GM10266 (cell line): ENCODE measurements at regions not wholly inside any gene's neighbourhood (a gene's known extent, or its start where the extent isn't known, plus 50 kb on each side); places are given as distances from the start of the nearest gene placed in this dataset.

Experiments
- DNase-seq: peaks from one replicate; pipeline ENCODE4 v3.0.0; 2012; ENCODE audit errors: extremely low spot score
- TF ChIP-seq, protein P1 (sequence below): IDR thresholded peaks from 2 replicates; pipeline ENCODE4 v1.5.1; 2012; ENCODE audit warnings: mild to moderate bottlenecking, low read depth; ENCODE audit not compliant: control insufficient read depth, insufficient read depth; ENCODE audit errors: missing control alignments

DNA sequence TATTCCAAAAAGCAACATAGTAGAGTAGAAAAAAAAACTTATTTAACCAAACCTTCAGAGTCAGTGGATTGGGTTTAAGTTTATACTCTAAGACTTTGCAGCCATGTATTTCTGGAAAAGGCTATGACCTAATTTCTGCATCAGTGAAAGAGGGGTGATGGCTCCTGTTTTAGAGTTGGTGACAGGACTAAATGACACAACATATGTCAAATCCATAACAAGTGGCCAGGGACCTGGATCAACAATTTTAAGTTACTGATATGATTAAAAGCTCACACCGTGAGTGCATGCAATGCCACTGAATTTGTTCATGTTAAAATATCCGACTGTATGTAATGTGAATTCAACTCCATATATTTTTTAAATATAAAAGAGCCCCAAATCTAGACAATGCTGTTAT, 390.6 kb downstream of the TNS3 start:
- TF ChIP-seq, protein P1, sequence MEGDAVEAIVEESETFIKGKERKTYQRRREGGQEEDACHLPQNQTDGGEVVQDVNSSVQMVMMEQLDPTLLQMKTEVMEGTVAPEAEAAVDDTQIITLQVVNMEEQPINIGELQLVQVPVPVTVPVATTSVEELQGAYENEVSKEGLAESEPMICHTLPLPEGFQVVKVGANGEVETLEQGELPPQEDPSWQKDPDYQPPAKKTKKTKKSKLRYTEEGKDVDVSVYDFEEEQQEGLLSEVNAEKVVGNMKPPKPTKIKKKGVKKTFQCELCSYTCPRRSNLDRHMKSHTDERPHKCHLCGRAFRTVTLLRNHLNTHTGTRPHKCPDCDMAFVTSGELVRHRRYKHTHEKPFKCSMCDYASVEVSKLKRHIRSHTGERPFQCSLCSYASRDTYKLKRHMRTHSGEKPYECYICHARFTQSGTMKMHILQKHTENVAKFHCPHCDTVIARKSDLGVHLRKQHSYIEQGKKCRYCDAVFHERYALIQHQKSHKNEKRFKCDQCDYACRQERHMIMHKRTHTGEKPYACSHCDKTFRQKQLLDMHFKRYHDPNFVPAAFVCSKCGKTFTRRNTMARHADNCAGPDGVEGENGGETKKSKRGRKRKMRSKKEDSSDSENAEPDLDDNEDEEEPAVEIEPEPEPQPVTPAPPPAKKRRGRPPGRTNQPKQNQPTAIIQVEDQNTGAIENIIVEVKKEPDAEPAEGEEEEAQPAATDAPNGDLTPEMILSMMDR: no peak
- no peak for DNase-seq

DNA sequence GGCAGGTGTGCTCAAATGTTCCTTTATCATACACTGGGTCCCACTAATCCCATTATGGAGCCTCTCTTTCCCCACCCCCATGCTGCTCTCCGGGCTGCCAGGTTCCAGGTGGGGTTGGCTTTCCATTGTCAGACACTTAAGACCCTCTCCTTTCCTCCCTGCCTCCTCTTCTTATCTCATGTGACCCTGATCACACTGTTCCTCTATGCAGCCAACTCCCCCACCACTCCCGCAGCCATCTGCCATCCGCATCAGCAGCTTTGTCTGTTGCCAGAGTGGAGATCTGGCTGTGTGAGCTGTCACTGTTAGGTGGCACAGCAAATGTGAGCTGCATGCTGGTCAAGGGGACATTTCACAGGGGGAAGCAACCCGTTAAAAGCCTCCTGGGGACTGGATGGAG, 391.4 kb downstream of the TNS3 start:
- TF ChIP-seq, protein P1: no peak
- DNase-seq: no peak

DNA sequence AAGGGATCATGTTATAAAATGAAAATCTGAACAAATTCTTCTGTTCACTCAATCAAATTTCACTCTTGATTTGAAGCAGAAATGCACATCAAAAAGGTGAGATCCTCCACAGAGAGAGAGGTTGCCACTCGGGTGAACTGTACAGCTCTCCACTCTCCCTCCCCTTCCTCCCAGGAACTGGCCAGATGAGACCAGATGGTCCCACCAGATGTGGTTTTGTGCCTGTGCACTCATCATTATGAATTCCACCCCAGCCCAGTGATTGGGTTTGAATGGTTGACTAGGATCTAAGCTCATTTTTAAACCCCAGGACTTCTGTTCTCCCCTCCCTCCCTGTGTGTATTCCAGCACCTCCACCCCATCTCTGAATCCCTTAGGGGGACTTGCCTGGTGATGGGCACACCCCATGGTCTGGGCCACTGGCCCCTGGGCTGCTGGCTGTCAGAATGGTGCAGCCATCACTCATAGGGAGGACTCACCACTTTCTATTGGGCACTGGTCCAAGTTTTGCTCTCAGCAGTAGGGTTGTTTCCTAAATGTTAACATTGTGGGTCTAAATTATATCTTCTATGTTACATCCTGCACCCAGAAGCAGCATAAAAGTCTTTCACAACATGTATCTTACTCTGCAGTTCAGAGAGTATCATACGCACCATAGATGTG, 393.1 kb downstream of the TNS3 start:
- DNase-seq: no peak
- TF ChIP-seq, protein P1: no peak

DNA sequence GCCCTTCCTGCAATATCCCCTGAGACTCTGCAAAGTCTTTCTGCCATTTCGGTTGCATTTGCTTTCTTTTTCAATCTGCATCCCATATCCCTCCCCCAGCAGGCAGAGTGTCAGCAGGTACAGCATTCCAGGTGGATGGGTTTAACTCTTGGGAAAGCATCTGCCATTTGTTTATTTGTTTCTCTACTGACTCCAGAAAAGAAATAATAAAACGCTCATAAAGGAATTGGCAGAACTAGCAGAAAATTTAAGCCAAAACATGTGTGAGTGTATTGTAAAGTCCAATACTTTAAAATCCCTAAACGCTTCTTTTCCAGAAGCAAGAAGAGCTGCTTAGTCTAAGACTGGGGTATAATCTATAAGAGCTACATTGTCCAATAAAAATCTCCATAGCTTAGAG, 393.8 kb downstream of the TNS3 start:
- no peak for DNase-seq
- TF ChIP-seq, protein P1: no peak

DNA sequence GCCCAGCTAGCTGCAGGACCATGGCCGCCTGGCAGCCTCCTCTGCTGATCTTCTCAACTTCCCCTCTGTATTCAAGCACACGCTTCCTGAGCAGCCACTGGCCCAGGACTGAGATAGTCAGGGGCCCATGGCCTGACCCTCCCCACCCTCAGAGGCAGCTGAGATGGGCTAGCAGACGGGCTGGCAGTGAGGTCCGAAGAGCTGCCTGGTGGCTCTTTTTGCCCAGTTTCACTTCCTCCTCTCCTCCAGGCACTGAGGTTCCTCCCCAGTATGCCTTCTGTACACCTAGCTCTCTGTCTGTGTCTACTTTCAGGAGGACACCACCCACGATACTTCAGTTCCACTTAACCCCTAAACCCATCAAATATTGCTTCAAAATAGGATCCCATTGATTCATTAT, 395.6 kb downstream of the TNS3 start:
- TF ChIP-seq, protein P1: no peak
- no peak for DNase-seq

DNA sequence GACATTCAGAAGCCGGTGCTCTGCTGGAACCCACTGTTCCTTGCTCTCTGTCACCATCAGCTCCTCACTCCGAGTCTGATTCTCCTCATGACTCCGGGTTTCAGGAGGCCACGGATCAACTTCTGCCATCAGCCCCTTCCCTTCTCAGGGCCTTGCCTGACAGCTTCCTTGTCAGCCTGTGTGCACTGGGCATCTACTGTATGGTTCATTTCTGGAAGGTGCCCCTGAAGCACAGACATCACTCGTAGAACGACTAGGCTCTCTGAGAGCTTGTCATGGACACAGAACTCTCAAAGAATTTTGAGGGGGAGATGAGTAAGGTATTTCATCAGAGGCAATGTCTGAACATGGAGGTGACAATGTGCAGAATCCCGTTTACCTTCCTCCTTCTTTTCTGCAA, 396.1 kb downstream of the TNS3 start:
- DNase-seq: no peak
- TF ChIP-seq, protein P1: no peak

DNA sequence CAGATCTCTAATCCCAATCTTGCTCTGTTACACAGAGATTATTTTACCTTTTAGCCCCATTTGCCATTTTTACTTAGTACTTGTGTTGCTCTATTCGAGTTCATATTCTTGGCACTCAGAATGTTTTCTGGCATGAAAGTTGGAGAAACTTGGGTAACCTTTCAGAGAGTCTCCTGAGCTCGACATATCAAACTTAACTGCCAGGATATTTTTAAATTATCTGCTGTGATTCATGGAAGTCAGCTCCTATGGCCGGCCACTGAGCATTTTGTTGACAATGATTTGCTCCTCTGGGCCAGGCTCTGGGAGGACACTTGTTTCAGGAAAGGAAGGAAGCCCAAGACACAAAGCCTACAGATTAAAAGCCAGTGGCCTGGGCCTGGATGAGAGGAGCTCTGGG, 396.7 kb downstream of the TNS3 start:
- TF ChIP-seq, protein P1: no peak
- DNase-seq: no peak
